Activated CD4-positive, alpha-beta T cell treated with anti-CD3 and anti-CD28 coated beads, Interleukin-2, amount 10 ng/mL, durations not matched to agents 7 days and 5 days (primary cell): ENCODE measurements at regions not wholly inside any gene's neighbourhood (a gene's known extent, or its start where the extent isn't known, plus 50 kb on each side); places are given as distances from the start of the nearest gene placed in this dataset.
"Not testable (repeated sequence)": the region's sequence is repeated elsewhere in the genome, so short reads cannot be mapped to it uniquely, and the experiment has no call there.

ENCODE experiments used
- CTCF ChIA-PET: fragments of 350-600 bp; sonication (Branson Sonifier 250); formaldehyde crosslinking; loops from one replicate; lab custom pipeline; 2021; ENCODE audit warnings: antibody characterized with exemption; lab: Charles Lee
- POLR2A ChIA-PET: fragments of 350-600 bp; sonication (Branson Sonifier 250); formaldehyde crosslinking; loops from one replicate; lab custom pipeline; 2021; ENCODE audit warnings: antibody characterized with exemption; lab: Charles Lee
- DNase-seq: peaks from one replicate; pipeline ENCODE4 v3.0.0-alpha.2; 2020
- H3K27ac Mint-ChIP-seq: one replicate; pipeline ENCODE4 v1.8.0; 2021; ENCODE audit warnings: mild to moderate bottlenecking, moderate library complexity, mixed read lengths
- H3K27me3 Mint-ChIP-seq: one replicate; pipeline ENCODE4 v1.8.0; 2021; ENCODE audit warnings: mixed read lengths
- H3K36me3 Mint-ChIP-seq: one replicate; pipeline ENCODE4 v1.8.0; 2021; ENCODE audit warnings: low read depth, mixed read lengths
- H3K4me1 Mint-ChIP-seq: one replicate; pipeline ENCODE4 v1.8.0; 2021; ENCODE audit warnings: mixed read lengths
- H3K4me3 Mint-ChIP-seq: one replicate; pipeline ENCODE4 v1.8.0; 2021; ENCODE audit warnings: mild to moderate bottlenecking, moderate library complexity, mixed read lengths
- H3K9me3 Mint-ChIP-seq: one replicate; pipeline ENCODE4 v1.8.0; 2021; ENCODE audit warnings: mixed read lengths

DNA sequence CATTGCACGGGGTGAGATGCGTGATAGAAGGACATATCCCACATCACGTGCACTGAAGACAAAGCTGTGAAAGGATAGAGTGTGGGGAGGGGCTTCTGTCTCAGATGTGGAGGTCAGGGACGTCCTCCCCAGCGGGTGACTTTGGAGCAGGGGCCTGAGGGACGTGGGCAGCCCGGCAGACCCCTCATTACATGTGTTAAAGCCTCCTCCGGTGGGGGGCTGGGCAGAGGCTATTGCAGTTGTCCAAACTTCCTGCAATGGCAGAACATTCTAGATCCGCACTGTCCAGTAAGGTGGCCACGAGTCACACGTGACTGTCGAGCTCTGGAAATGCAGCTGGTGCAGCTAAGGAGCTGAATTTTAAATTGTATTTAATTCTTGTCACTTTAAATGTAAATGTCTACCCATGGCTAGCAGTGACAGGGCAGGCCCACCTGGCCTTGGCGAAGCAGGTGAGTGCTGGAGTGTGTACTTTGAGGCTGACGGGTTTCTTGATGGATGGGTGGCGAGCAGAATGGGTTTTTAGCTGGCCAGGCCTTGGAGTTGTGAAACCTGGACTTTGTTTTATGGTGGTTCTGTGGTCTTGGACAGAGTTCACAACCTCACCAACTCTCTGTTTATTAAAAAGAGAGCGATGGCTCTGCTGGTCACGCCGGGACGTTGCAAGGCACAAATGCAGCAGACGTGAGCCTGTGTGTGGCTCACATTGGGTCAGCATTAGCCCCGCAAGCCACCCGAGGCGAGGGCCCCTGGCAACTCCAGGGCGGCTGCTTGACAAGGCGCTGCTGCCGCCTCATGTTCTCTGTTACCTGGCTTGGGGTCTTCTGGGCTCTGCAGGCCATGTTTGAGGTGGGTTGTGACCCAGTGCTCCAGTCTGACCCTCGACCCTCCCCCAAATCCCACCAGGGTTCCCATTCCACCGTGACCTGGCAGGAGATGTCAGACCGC is 177.6 kb downstream of the NPIPB11 start:
- DNase-seq, H3K36me3 Mint-ChIP-seq, H3K4me3 Mint-ChIP-seq, CTCF ChIA-PET, H3K27me3 Mint-ChIP-seq, H3K9me3 Mint-ChIP-seq, POLR2A ChIA-PET: not testable (repeated sequence)
- peak overlapping the region; percentile 60 for H3K27ac Mint-ChIP-seq
- H3K4me1 Mint-ChIP-seq: peaks cover 14% of the 10 kb centered on the region

DNA sequence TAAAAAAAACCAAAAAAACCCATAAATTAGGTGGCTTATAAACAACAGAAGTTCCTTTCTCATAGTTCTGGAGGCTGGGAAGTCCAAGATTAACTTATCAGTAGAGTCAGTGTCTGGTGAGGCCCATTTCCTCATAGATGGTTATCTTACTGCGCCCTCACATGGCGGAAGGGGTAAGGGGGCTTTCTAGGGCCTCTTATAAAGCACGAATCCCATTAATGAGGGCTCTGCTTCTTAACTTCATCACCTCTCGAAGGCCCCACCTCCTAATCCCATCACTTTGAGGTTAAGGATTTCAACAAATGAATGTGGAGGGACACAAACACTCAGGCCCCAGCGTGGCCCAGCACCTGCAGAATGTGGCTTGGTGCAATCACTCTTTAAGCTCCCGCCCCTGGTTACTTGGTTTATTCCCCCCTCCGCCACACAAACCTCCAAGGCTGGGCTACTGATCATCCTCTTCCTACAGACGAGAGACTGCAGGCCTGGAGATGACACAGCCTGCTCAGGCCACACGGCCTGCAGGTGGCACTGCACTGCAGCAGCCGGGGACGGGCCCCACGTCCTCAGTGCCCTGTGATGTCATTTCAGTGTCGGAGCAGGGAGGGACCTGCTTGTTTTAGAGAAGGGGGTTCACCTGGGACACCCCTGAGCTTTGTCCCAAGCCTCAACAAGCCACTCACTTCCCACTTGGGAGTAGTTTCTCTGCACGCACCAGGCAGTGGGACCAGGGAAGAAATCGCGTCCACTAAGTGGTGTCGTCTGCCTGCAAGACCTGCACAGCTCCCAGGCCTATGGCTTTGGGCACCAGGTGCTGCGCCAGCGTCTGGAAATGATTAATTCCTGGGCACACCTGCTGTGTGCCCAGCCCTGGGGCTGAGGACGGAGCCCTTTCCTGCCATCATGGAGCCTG is 178.5 kb downstream of the NPIPB11 start:
- POLR2A ChIA-PET, H3K4me3 Mint-ChIP-seq, H3K36me3 Mint-ChIP-seq, H3K27me3 Mint-ChIP-seq, H3K9me3 Mint-ChIP-seq, CTCF ChIA-PET: not testable (repeated sequence)
- DNase-seq: peak; percentile 63
- Mint-ChIP-seq H3K4me1 (peaks cover 22% of the 10 kb centered on the region), H3K27ac (peak overlapping the region; percentile 60)

GRCh38 chr16:29226782-29227181 is 179.7 kb downstream of the NPIPB11 start:
- Mint-ChIP-seq H3K36me3 (peaks cover 13% of the 10 kb centered on the region), H3K27ac (no peak overlapping the region), H3K4me3 (no peak overlapping the region), H3K4me1 (peaks cover 22% of the 10 kb centered on the region), H3K9me3 (peaks cover 7% of the 10 kb centered on the region), H3K27me3 (no peaks in the 10 kb centered on the region)
- no peak for DNase-seq
- POLR2A ChIA-PET: no interaction called here
- CTCF ChIA-PET: no interaction called here

DNA sequence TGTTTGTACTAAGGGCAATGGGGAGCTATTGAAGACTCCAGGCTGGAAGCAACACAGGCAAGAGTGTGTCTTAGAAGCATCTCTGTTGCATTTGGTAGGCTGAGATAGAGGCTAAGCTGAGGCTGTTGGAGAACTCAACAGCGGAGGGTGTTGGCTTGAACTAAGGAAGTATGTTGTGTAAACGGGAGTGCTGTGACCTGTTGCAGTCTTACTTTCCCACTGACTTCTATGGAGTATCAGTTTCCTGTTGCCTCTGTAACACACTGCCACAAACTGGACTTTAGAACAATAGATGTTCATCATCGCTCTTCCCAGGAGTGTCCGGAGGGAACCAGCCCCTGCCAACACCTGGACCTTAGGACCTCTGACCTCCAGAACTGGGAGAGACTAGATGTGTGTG is 181.8 kb downstream of the NPIPB11 start:
- DNase-seq, H3K27ac Mint-ChIP-seq, CTCF ChIA-PET, H3K9me3 Mint-ChIP-seq, H3K4me3 Mint-ChIP-seq, POLR2A ChIA-PET, H3K27me3 Mint-ChIP-seq: not testable (repeated sequence)
- Mint-ChIP-seq H3K4me1 (peaks cover 22% of the 10 kb centered on the region), H3K36me3 (peaks cover 16% of the 10 kb centered on the region)

- H3K9me3 Mint-ChIP-seq: peaks cover 14% of the 10 kb centered on the region
- DNase-seq, H3K27me3 Mint-ChIP-seq, POLR2A ChIA-PET, H3K4me3 Mint-ChIP-seq, CTCF ChIA-PET, H3K27ac Mint-ChIP-seq: not testable (repeated sequence)
- H3K4me1 Mint-ChIP-seq: peaks cover 17% of the 10 kb centered on the region
- peaks cover 25% of the 10 kb centered on the region for H3K36me3 Mint-ChIP-seq
Measured at GRCh38 chr16:29222615-29223014, 183.9 kb downstream of the NPIPB11 start.

GRCh38 chr16:29222008-29222407 is 184.5 kb downstream of the NPIPB11 start:
- H3K27me3 Mint-ChIP-seq, CTCF ChIA-PET, H3K4me3 Mint-ChIP-seq, H3K27ac Mint-ChIP-seq, DNase-seq, POLR2A ChIA-PET: not testable (repeated sequence)
- peaks cover 15% of the 10 kb centered on the region for H3K4me1 Mint-ChIP-seq
- peaks cover 14% of the 10 kb centered on the region for H3K9me3 Mint-ChIP-seq
- peaks cover 25% of the 10 kb centered on the region for H3K36me3 Mint-ChIP-seq

DNA sequence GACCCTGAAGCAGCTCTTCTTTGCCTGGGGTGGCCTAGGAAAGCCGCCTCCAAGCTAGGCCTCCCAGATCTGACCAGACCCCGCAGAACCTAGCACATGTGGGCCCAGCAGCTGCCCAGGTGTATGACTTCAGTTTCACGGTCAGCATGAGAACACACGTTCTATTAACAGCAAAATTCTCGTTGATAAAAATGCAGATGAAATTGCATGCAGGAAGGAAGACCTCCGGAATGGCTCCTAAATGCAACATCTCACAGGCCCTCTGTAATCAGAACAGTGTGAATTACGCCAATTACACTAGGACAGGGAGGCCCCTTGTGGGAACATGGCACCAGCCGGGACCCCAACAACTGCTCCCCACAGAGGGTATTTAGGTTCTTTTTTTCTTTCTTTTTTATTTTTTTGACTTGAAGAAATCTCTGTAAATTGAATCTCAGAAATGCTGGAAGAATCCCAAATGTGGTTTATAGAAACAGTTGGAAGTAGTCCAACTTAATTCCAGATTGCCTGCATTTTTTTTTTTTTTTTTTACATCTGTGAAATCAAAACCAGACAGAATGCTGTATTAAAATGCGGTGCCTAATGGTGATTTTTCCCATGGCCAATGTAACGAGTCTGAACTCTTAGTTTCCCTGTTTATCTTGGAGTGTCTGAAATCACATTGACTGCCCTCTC is 185.1 kb downstream of the NPIPB11 start:
- H3K27ac Mint-ChIP-seq, CTCF ChIA-PET, H3K27me3 Mint-ChIP-seq, POLR2A ChIA-PET, DNase-seq, H3K4me3 Mint-ChIP-seq: not testable (repeated sequence)
- Mint-ChIP-seq H3K4me1 (peaks cover 15% of the 10 kb centered on the region), H3K9me3 (peaks cover 11% of the 10 kb centered on the region), H3K36me3 (peaks cover 23% of the 10 kb centered on the region)

GRCh38 chr16:29220647-29221191 is 185.8 kb downstream of the NPIPB11 start:
- POLR2A ChIA-PET, DNase-seq, CTCF ChIA-PET, H3K27me3 Mint-ChIP-seq, H3K27ac Mint-ChIP-seq, H3K4me3 Mint-ChIP-seq: not testable (repeated sequence)
- Mint-ChIP-seq H3K36me3 (peaks cover 23% of the 10 kb centered on the region), H3K9me3 (peaks cover 11% of the 10 kb centered on the region), H3K4me1 (peaks cover 15% of the 10 kb centered on the region)

GRCh38 chr16:29219966-29220646 is 186.4 kb downstream of the NPIPB11 start:
- peaks cover 11% of the 10 kb centered on the region for H3K9me3 Mint-ChIP-seq
- DNase-seq, H3K27me3 Mint-ChIP-seq, POLR2A ChIA-PET, H3K4me3 Mint-ChIP-seq, CTCF ChIA-PET, H3K27ac Mint-ChIP-seq: not testable (repeated sequence)
- H3K36me3 Mint-ChIP-seq: peaks cover 23% of the 10 kb centered on the region
- H3K4me1 Mint-ChIP-seq: peaks cover 15% of the 10 kb centered on the region

DNA sequence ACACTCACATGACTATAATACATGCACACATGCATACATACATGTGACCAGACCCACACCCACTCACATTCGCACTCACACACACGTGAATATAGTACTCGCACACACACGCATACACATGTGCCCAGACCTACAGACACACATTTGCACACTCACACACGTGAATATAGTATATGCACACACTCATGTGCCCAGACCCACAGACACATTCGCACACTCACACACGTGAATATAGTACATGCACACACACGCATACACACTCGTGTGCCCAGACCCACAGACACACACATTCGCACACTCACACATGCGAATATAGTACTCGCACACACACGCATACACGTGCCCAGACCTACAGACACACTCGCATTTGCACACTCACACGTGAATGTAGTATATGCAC is 186.9 kb downstream of the NPIPB11 start:
- CTCF ChIA-PET, POLR2A ChIA-PET, H3K27me3 Mint-ChIP-seq, H3K4me3 Mint-ChIP-seq, H3K27ac Mint-ChIP-seq, DNase-seq: not testable (repeated sequence)
- Mint-ChIP-seq H3K9me3 (peaks cover 11% of the 10 kb centered on the region), H3K4me1 (peaks cover 13% of the 10 kb centered on the region), H3K36me3 (peaks cover 23% of the 10 kb centered on the region)

- CTCF ChIA-PET, POLR2A ChIA-PET: not testable (repeated sequence)
- H3K9me3 Mint-ChIP-seq: peaks cover 11% of the 10 kb centered on the region
Measured at GRCh38 chr16:29218649-29219048, 187.9 kb downstream of the NPIPB11 start.

GRCh38 chr16:29218171-29218570 is 188.3 kb downstream of the NPIPB11 start:
- POLR2A ChIA-PET: not testable (repeated sequence)

More at GRCh38 chr16:29218649-29219048, 187.9 kb downstream of the NPIPB11 start:
- DNase-seq, H3K27me3 Mint-ChIP-seq, H3K4me3 Mint-ChIP-seq, H3K27ac Mint-ChIP-seq, H3K4me1 Mint-ChIP-seq: not testable (repeated sequence)
- peaks cover 23% of the 10 kb centered on the region for H3K36me3 Mint-ChIP-seq

More at GRCh38 chr16:29218171-29218570, 188.3 kb downstream of the NPIPB11 start:
- CTCF ChIA-PET, H3K27ac Mint-ChIP-seq, H3K27me3 Mint-ChIP-seq, H3K4me3 Mint-ChIP-seq, H3K9me3 Mint-ChIP-seq, H3K4me1 Mint-ChIP-seq, DNase-seq: not testable (repeated sequence)
- H3K36me3 Mint-ChIP-seq: peaks cover 20% of the 10 kb centered on the region
